Bronchial epithelial cell (primary cell): ENCODE measurements at regions not wholly inside any gene's neighbourhood (a gene's known extent, or its start where the extent isn't known, plus 50 kb on each side); places are given as distances from the start of the nearest gene placed in this dataset.
"Not testable (repeated sequence)": the region's sequence is repeated elsewhere in the genome, so short reads cannot be mapped to it uniquely, and the experiment has no call there.

Experiments used
- DNase-seq: peaks from one replicate; pipeline ENCODE4 v3.0.0-alpha.2; 2010; ENCODE audit warnings: low read depth
- FAIRE-seq: peaks from 2 replicates; lab custom pipeline; 2011; peaks lifted over from hg19 to GRCh38; lab: Jason Lieb, UNC
- H3K27me3 ChIP-seq: 2 replicates; pipeline ENCODE4 v1.5.1; 2011; ENCODE audit warnings: low read length; ENCODE audit not compliant: control insufficient read depth, insufficient read depth
- H3K36me3 ChIP-seq: 2 replicates; pipeline ENCODE4 v1.5.1; 2011; ENCODE audit warnings: low read length; ENCODE audit not compliant: control insufficient read depth, insufficient read depth
- H3K4me3 ChIP-seq: 2 replicates; pipeline ENCODE4 v1.5.1; 2011; ENCODE audit warnings: mild to moderate bottlenecking, low read depth, low read length, control low read depth
- TF ChIP-seq, protein P1 (sequence below): IDR thresholded peaks from 2 replicates; pipeline ENCODE4 v1.5.1; 2011; ENCODE audit warnings: mild to moderate bottlenecking, moderate library complexity, low read length, control low read depth, inconsistent platforms; ENCODE audit not compliant: insufficient read depth, severe bottlenecking

- no peak overlapping the region for H3K4me3 ChIP-seq
- FAIRE-seq, result no peak
- no peak for DNase-seq
- TF ChIP-seq, protein P1, sequence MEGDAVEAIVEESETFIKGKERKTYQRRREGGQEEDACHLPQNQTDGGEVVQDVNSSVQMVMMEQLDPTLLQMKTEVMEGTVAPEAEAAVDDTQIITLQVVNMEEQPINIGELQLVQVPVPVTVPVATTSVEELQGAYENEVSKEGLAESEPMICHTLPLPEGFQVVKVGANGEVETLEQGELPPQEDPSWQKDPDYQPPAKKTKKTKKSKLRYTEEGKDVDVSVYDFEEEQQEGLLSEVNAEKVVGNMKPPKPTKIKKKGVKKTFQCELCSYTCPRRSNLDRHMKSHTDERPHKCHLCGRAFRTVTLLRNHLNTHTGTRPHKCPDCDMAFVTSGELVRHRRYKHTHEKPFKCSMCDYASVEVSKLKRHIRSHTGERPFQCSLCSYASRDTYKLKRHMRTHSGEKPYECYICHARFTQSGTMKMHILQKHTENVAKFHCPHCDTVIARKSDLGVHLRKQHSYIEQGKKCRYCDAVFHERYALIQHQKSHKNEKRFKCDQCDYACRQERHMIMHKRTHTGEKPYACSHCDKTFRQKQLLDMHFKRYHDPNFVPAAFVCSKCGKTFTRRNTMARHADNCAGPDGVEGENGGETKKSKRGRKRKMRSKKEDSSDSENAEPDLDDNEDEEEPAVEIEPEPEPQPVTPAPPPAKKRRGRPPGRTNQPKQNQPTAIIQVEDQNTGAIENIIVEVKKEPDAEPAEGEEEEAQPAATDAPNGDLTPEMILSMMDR, result no peak
- H3K27me3 ChIP-seq, result peaks cover 39% of the 10 kb centered on the region
- H3K36me3 ChIP-seq, result no peaks in the 10 kb centered on the region
These were observed 411.0 kb upstream of the ESRRG start for GRCh38 chr1:217133958-217134856.

DNA sequence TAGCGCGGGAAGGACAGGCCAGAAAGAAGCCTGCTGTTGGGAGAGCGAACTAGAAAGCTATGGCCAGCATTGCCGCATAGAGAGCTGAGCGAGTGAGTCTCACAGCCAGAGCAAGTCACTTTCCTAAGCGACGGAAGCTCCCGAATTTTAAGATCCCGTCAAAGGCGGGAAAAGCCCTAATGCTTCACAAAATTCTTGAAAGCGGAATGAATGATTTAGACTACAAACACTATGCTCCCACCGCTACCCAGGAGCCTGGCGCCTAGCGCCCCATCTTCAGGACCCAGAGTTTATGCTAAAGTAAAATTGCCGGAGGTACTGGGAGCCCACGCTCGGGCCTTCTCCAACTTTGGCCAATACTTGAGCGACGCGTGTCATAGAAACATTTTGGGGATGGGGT lies 409.9 kb upstream of the ESRRG start:
- Histone ChIP-seq H3K27me3 (peaks cover 28% of the 10 kb centered on the region), H3K36me3 (no peaks in the 10 kb centered on the region), H3K4me3 (no peak overlapping the region)
- no peak for DNase-seq
- no peak for FAIRE-seq
- TF ChIP-seq, protein P1, result no peak

DNA sequence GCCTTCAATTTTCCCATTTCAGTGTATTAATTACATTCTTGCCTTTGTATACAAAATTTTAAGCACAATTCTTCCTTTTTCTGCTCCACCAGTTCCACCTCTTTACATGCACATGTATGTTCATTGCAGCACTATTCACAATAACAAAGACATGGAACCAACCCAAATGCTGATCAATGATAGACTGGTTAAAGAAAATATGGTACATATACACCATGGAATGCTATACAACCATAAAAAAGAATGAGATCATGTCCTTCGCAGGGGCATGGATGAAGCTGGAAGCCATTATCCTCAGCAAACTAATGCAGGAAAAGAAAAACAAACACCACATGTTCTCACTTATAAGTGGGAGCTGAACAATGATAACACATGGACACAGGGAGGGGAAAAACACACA lies 400.1 kb upstream of the ESRRG start:
- H3K36me3 ChIP-seq, H3K4me3 ChIP-seq, H3K27me3 ChIP-seq, DNase-seq, FAIRE-seq: not testable (repeated sequence)

- FAIRE-seq (no peak), DNase-seq (peak; percentile 27)
- H3K4me3 ChIP-seq, result no peak overlapping the region
- TF ChIP-seq, protein P1, result no peak
- H3K27me3 ChIP-seq, result no peaks in the 10 kb centered on the region
- no peaks in the 10 kb centered on the region for H3K36me3 ChIP-seq
These were observed 394.8 kb upstream of the ESRRG start for GRCh38 chr1:217117973-217118465.

DNA sequence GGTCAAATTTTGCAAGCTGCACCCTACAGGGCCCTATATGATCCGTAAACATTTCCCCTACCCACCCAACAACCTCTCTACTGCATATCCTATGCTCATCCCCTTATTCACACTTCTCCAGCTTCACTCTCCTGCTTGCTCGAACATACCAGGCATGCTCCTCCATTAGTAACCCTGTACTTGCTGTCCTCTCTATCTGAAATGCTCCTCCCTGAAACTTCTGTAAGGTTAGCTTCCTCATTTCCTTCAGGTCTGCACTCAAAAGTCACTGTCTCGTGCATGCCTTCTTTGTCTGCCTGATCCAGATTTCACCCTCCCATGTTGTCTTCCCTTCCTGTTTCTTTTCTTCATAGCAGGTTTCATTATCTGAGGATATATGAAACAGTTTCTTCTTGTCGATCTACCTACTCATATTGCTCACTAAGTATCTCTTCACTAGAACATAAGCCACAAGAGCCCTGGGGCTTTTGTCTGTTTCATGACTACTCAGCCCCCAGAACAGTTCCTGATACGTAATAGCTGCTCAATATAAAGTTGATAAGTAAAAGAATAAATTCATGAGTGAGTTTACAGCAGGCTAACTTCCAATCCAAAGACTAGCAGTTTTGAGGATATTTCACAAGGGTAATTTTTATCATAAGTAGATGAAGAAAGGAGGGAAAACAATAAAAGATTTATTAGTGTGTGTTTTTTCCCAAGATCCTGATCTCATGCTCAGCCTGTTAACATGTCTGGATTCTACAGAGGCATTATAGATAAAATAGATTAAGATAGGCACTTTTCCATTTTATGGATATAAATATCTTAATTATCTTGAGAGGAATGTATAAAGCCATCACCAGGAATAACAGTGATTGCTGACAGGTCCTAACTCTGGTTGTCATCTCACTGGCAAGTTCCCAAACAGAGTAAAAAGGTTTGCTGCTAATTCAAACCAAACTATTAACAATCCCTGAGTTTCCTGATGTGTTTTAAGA lies 392.5 kb upstream of the ESRRG start:
- TF ChIP-seq, protein P1, result no peak

DNA sequence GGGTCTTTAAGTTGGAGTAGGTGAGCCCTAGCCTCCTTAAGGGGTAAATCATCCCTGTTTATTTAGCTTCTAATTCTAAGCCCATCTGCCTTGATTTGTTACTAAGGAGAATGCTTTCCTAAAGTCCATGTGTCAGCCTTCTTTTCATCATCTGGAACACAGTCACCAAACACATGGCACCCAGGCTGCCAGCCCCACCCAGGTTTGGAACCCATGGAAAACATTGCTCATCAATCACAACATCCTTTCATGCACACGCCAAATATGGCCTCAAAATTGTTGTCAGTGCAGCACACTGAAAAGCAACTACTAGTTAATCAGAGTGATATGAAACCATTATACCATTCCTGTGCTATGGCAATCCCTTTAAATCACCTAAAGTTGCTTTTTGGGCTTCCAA lies 386.7 kb upstream of the ESRRG start:
- no peaks in the 10 kb centered on the region for H3K36me3 ChIP-seq
- TF ChIP-seq, protein P1, result no peak
- H3K27me3 ChIP-seq, result peaks cover 2% of the 10 kb centered on the region
- FAIRE-seq (no peak), DNase-seq (no peak)
- H3K4me3 ChIP-seq, result no peak overlapping the region

More for the DNA sequence above, 392.5 kb upstream of the ESRRG start:
- Histone ChIP-seq H3K36me3 (no peaks in the 10 kb centered on the region), H3K27me3 (no peaks in the 10 kb centered on the region), H3K4me3 (no peak overlapping the region)
- FAIRE-seq, result no peak
- no peak for DNase-seq
